ENCODE measurements at regions not wholly inside any gene's neighbourhood (a gene's known extent, or its start where the extent isn't known, plus 50 kb on each side); places are given as distances from the start of the nearest gene placed in this dataset.

- Histone ChIP-seq H2AK5ac (ENCODE audit: insufficient read length, low read length) (no peak overlapping the region), H4K5ac (ENCODE audit: insufficient read length, low read depth, low read length) (no peak overlapping the region), H3K9ac (ENCODE audit: extremely low read depth, insufficient read length, low read length) (no peak overlapping the region), H2BK5ac (ENCODE audit: insufficient read length, low read length) (no peak overlapping the region), H4K91ac (ENCODE audit: insufficient read length, low read depth, low read length) (no peak overlapping the region), H3K23me2 (ENCODE audit: insufficient read length, low read depth, low read length, poor library complexity, severe bottlenecking) (no peaks in the 10 kb centered on the region), H2AFZ (ENCODE audit: low read length) (no peak overlapping the region), H3K79me2 (ENCODE audit: insufficient read depth, low read length) (no peaks in the 10 kb centered on the region), H3K18ac (ENCODE audit: insufficient read length, low read depth, low read length) (no peak overlapping the region), H3K27ac (ENCODE audit: insufficient read length, low read depth, low read length) (no peak overlapping the region), H3T11ph (ENCODE audit: low read length) (no peak overlapping the region), H3K23ac (ENCODE audit: insufficient read length, low read depth, low read length) (no peak overlapping the region), H2BK15ac (ENCODE audit: low read depth, low read length) (no peak overlapping the region), H2BK120ac (ENCODE audit: low read depth, low read length, poor library complexity, severe bottlenecking) (no peak overlapping the region), H3K4ac (ENCODE audit: low read depth, low read length) (no peak overlapping the region), H2BK20ac (ENCODE audit: low read depth, low read length, poor library complexity, severe bottlenecking) (no peak overlapping the region), H3K9me3 (ENCODE audit: control insufficient read depth, low read depth, low read length) (no peaks in the 10 kb centered on the region), H4K8ac (replicated peaks; ENCODE audit: insufficient read length, low read depth, low read length) (no peak overlapping the region), H3K14ac (ENCODE audit: insufficient read depth, low read length) (no peak overlapping the region), H3K79me1 (ENCODE audit: insufficient read depth, low read depth, low read length, poor library complexity, severe bottlenecking) (no peaks in the 10 kb centered on the region), H3K27me3 (ENCODE audit: insufficient read depth, low read length) (no peaks in the 10 kb centered on the region), H3K4me2 (ENCODE audit: insufficient read depth, insufficient read length, low read length) (no peak overlapping the region), H3K4me1 (ENCODE audit: insufficient read depth, low read length) (no peaks in the 10 kb centered on the region; the same call in 1 of the 2 replicates), H3K56ac (ENCODE audit: insufficient read length, low read depth, low read length) (no peak overlapping the region), H4K20me1 (ENCODE audit: control insufficient read depth, insufficient read depth, insufficient read length) (no peaks in the 10 kb centered on the region), H2BK12ac (ENCODE audit: insufficient read length, low read depth, low read length) (no peak overlapping the region)
- TF ChIP-seq CTCF (conservative IDR thresholded peaks at IDR 0.05), result no peak
- no CpG with 5 or more reads among the region's 2 CpGs for WGBS (ENCODE audit: extremely low coverage, insufficient read length, low lambda C conversion rate)
- Mint-ChIP-seq H3K27ac (no peak overlapping the region), H3K27me3 (ENCODE audit: low read depth) (no peaks in the 10 kb centered on the region), H3K9me3 (no peaks in the 10 kb centered on the region), H3K36me3 (ENCODE audit: insufficient read depth in 1 of 3, low read depth in 3 of 3) (no peaks in the 10 kb centered on the region), H3K4me3 (no peak overlapping the region), H3K4me1 (peaks cover 8% of the 10 kb centered on the region in 2 experiments)
- no peak for DNase-seq
These were observed 58.0 kb upstream of the MBNL1 start for GRCh38 chr3:152210697-152211096.

All from H9 (cell line).